H9 (cell line): ENCODE measurements at regions not wholly inside any gene's neighbourhood (a gene's known extent, or its start where the extent isn't known, plus 50 kb on each side); places are given as distances from the start of the nearest gene placed in this dataset.

Experiments used
- DNase-seq: peaks from one replicate; pipeline ENCODE4 v3.0.0-alpha.2; 2017
- H2AFZ ChIP-seq: one replicate; pipeline ENCODE4 v1.6.1; 2013; ENCODE audit warnings: mild to moderate bottlenecking, low read length, control low read depth, moderate library complexity
- H2AK5ac ChIP-seq: 2 replicates; pipeline ENCODE4 v1.6.1; 2013; ENCODE audit warnings: low read length, control low read depth, mixed read lengths; ENCODE audit not compliant: insufficient read length
- H2BK120ac ChIP-seq: one replicate; pipeline ENCODE4 v1.6.1; 2013; ENCODE audit warnings: low read depth, mild to moderate bottlenecking, low read length, control low read depth, inconsistent platforms; ENCODE audit not compliant: poor library complexity, severe bottlenecking
- H2BK12ac ChIP-seq: 2 replicates; pipeline ENCODE4 v1.6.1; 2013; ENCODE audit warnings: low read length, control low read depth, mixed read lengths, low read depth; ENCODE audit not compliant: insufficient read length
- H2BK15ac ChIP-seq: 2 replicates; pipeline ENCODE4 v1.6.1; 2013; ENCODE audit warnings: low read depth, low read length, control low read depth
- H2BK20ac ChIP-seq: one replicate; pipeline ENCODE4 v1.6.1; 2013; ENCODE audit warnings: low read depth, mild to moderate bottlenecking, low read length, control low read depth, inconsistent platforms; ENCODE audit not compliant: poor library complexity, severe bottlenecking
- H2BK5ac ChIP-seq: 2 replicates; pipeline ENCODE4 v1.6.1; 2013; ENCODE audit warnings: low read length, control low read depth, mixed read lengths; ENCODE audit not compliant: insufficient read length
- H3K14ac ChIP-seq: 2 replicates; pipeline ENCODE4 v1.6.1; 2013; ENCODE audit warnings: low read length, control low read depth; ENCODE audit not compliant: insufficient read depth
- H3K18ac ChIP-seq: 2 replicates; pipeline ENCODE4 v1.6.1; 2013; ENCODE audit warnings: low read depth, mild to moderate bottlenecking, mixed read lengths, low read length, control low read depth; ENCODE audit not compliant: insufficient read length
- H3K23ac ChIP-seq: 2 replicates; pipeline ENCODE4 v1.6.1; 2013; ENCODE audit warnings: low read length, control low read depth, mixed read lengths, low read depth; ENCODE audit not compliant: insufficient read length
- H3K23me2 ChIP-seq: 2 replicates; pipeline ENCODE4 v1.6.1; 2013; ENCODE audit warnings: low read depth, mild to moderate bottlenecking, mixed read lengths, low read length, control low read depth; ENCODE audit not compliant: insufficient read length, poor library complexity, severe bottlenecking
- H3K27ac ChIP-seq: 2 replicates; pipeline ENCODE4 v1.5.1; 2013; ENCODE audit warnings: low read length, control low read depth, mixed read lengths, low read depth; ENCODE audit not compliant: insufficient read length
- H3K27me3 ChIP-seq: 2 replicates; pipeline ENCODE4 v1.6.1; 2013; ENCODE audit warnings: low read length, control low read depth, inconsistent platforms; ENCODE audit not compliant: insufficient read depth
- H3K4ac ChIP-seq: 2 replicates; pipeline ENCODE4 v1.6.1; 2013; ENCODE audit warnings: low read depth, mild to moderate bottlenecking, control low read depth, inconsistent platforms, low read length, moderate library complexity
- H3K4me1 ChIP-seq: 2 replicates; pipeline ENCODE4 v1.6.1; 2013; ENCODE audit warnings: low read length, control low read depth, inconsistent platforms; ENCODE audit not compliant: insufficient read depth
- H3K4me2 ChIP-seq: 2 replicates; pipeline ENCODE4 v1.6.1; 2013; ENCODE audit warnings: low read length, control low read depth, mixed read lengths; ENCODE audit not compliant: insufficient read length, insufficient read depth
- H3K56ac ChIP-seq: 2 replicates; pipeline ENCODE4 v1.6.1; 2013; ENCODE audit warnings: low read depth, mild to moderate bottlenecking, mixed read lengths, low read length, control low read depth; ENCODE audit not compliant: insufficient read length
- H3K79me1 ChIP-seq: 2 replicates; pipeline ENCODE4 v1.6.1; 2013; ENCODE audit warnings: low read depth, mild to moderate bottlenecking, moderate library complexity, low read length, control low read depth, inconsistent platforms; ENCODE audit not compliant: insufficient read depth, poor library complexity, severe bottlenecking
- H3K79me2 ChIP-seq: 2 replicates; pipeline ENCODE4 v1.6.1; 2013; ENCODE audit warnings: low read length, control low read depth, inconsistent platforms; ENCODE audit not compliant: insufficient read depth
- H3K9ac ChIP-seq: 2 replicates; pipeline ENCODE4 v1.6.1; 2013; ENCODE audit warnings: low read length, control low read depth, mixed read lengths; ENCODE audit not compliant: insufficient read length; ENCODE audit errors: extremely low read depth
- H3K9me3 ChIP-seq: one replicate; pipeline ENCODE4 v1.6.1; 2013; ENCODE audit warnings: low read depth, low read length, inconsistent platforms; ENCODE audit not compliant: control insufficient read depth
- H3T11ph ChIP-seq: one replicate; pipeline ENCODE4 v1.6.1; 2013; ENCODE audit warnings: mild to moderate bottlenecking, low read length, control low read depth, inconsistent platforms
- H4K20me1 ChIP-seq: one replicate; pipeline ENCODE4 v1.6.1; 2013; ENCODE audit not compliant: control insufficient read depth, insufficient read length, insufficient read depth
- H4K5ac ChIP-seq: 2 replicates; pipeline ENCODE4 v1.6.1; 2013; ENCODE audit warnings: low read depth, mild to moderate bottlenecking, mixed read lengths, low read length, control low read depth; ENCODE audit not compliant: insufficient read length
- H4K8ac ChIP-seq: replicated peaks from 2 replicates; pipeline ENCODE4 v1.6.1; 2013; ENCODE audit warnings: low read length, control low read depth, mixed read lengths, low read depth; ENCODE audit not compliant: insufficient read length
- H4K91ac ChIP-seq: 2 replicates; pipeline ENCODE4 v1.6.1; 2013; ENCODE audit warnings: low read depth, mild to moderate bottlenecking, moderate library complexity, mixed read lengths, low read length, control low read depth; ENCODE audit not compliant: insufficient read length
- H3K27ac Mint-ChIP-seq, 3 experiments: 2 replicates in 2 of 3; 3 replicates in 1 of 3; pipeline ENCODE4 v1.8.0; 2020 to 2021; ENCODE audit warnings: mixed read lengths in 3 of 3, mild to moderate bottlenecking in 1 of 3, moderate library complexity in 1 of 3
- H3K27me3 Mint-ChIP-seq: 2 replicates; pipeline ENCODE4 v1.8.0; 2021; ENCODE audit warnings: low read depth, mild to moderate bottlenecking, moderate library complexity, mixed read lengths
- H3K36me3 Mint-ChIP-seq, 3 experiments: 2 replicates in 2 of 3; 3 replicates in 1 of 3; pipeline ENCODE4 v1.8.0; 2020 to 2021; ENCODE audit warnings: low read depth in 3 of 3, mixed read lengths in 3 of 3; ENCODE audit not compliant: insufficient read depth in 1 of 3
- H3K4me1 Mint-ChIP-seq, 2 experiments: 2 replicates each; pipeline ENCODE4 v1.8.0; 2020; ENCODE audit warnings: mixed read lengths in 2 of 2
- H3K4me3 Mint-ChIP-seq, 2 experiments: 2 replicates in 1 of 2; 3 replicates in 1 of 2; pipeline ENCODE4 v1.8.0; 2020 to 2021; ENCODE audit warnings: mild to moderate bottlenecking in 2 of 2, mixed read lengths in 2 of 2, moderate library complexity in 1 of 2
- H3K9me3 Mint-ChIP-seq, 2 experiments: 2 replicates in 1 of 2; 3 replicates in 1 of 2; pipeline ENCODE4 v1.8.0; 2020; ENCODE audit warnings: mild to moderate bottlenecking in 2 of 2, mixed read lengths in 2 of 2, moderate library complexity in 1 of 2
- CTCF ChIP-seq: fragments of 200-600 bp; sonication (generic); conservative IDR thresholded peaks from 3 replicates; pipeline ENCODE4 v1.8.0; 2021; ENCODE audit warnings: antibody characterized with exemption, mild to moderate bottlenecking
- WGBS: extraction: QIAGEN DNeasy Blood & Tissue Kit; methylation state at CpG from one replicate; pipeline ENCODE4 v1.1.7; 2013; ENCODE audit warnings: missing lambda C conversion rate, low lambda C conversion rate, mixed read lengths; ENCODE audit not compliant: insufficient read length; ENCODE audit errors: extremely low coverage; 5-methylcytosine and 5-hydroxymethylcytosine counted together

- Histone ChIP-seq H4K20me1 (no peaks in the 10 kb centered on the region), H3K23ac (no peak overlapping the region), H2BK20ac (no peak overlapping the region), H2BK12ac (no peak overlapping the region), H3K9ac (no peak overlapping the region), H3K79me2 (no peaks in the 10 kb centered on the region), H3K79me1 (no peaks in the 10 kb centered on the region), H3K4me1 (no peaks in the 10 kb centered on the region), H3K27me3 (no peaks in the 10 kb centered on the region), H3T11ph (no peak overlapping the region), H3K4me2 (no peak overlapping the region), H2BK5ac (no peak overlapping the region), H2AFZ (no peak overlapping the region), H4K5ac (no peak overlapping the region), H4K91ac (no peak overlapping the region), H3K9me3 (no peaks in the 10 kb centered on the region), H2BK120ac (no peak overlapping the region), H3K14ac (no peak overlapping the region), H3K56ac (no peak overlapping the region), H4K8ac (no peak overlapping the region), H2BK15ac (no peak overlapping the region), H3K4ac (no peak overlapping the region), H3K27ac (no peak overlapping the region), H2AK5ac (no peak overlapping the region), H3K23me2 (no peaks in the 10 kb centered on the region), H3K18ac (no peak overlapping the region)
- H3K9me3 Mint-ChIP-seq = no peaks in the 10 kb centered on the region; a peak in 1 of 5 replicates
- H3K27ac Mint-ChIP-seq = no peak overlapping the region
- no peak overlapping the region for H3K4me3 Mint-ChIP-seq
- no peak for TF ChIP-seq CTCF
- peaks cover 3 to 6% of the 10 kb centered on the region in 2 experiments; a peak in 3 of 4 replicates for H3K4me1 Mint-ChIP-seq
- no CpG with 5 or more reads among the region's 22 CpGs for WGBS
- H3K27me3 Mint-ChIP-seq = no peaks in the 10 kb centered on the region
- H3K36me3 Mint-ChIP-seq = no peaks in the 10 kb centered on the region
- DNase-seq = no peak
Observed at GRCh38 chr1:194118086-194118485, 931.7 kb upstream of the B3GALT2 start.
